ENCODE measurements at regions not wholly inside any gene's neighbourhood (a gene's known extent, or its start where the extent isn't known, plus 50 kb on each side); places are given as distances from the start of the nearest gene placed in this dataset.

DNA sequence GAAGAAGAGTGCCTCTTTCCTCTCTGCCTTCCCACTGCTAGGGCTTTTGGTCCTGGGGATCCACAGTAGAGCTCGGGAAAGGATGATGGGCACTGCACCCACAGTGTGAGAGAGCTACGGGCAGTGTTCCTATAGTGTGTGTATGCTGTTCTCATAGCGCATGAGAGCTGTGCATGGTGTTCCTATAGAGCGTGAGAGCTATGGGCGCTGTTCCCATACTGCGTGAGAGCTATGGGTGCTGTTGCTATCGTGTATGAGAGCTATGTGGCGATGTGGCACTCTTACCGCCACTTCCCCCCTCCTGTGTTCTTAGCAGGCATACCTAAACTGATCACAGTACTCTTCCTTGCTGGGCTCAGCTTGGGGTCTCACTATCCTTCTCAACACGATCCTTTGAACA is 213.5 kb downstream of the EDEM1 start:
- Histone ChIP-seq H3K36me3 (ENCODE audit: control insufficient read depth, insufficient read depth, low read length) (no peaks in the 10 kb centered on the region), H3K27me3 (ENCODE audit: control insufficient read depth, insufficient read depth, low read length) (no peaks in the 10 kb centered on the region), H3K4me3 (ENCODE audit: low read depth, low read length) (no peak overlapping the region)
- ChIA-PET CTCF (no interaction called here), POLR2A (no interaction called here)
- TF ChIP-seq, protein P1, sequence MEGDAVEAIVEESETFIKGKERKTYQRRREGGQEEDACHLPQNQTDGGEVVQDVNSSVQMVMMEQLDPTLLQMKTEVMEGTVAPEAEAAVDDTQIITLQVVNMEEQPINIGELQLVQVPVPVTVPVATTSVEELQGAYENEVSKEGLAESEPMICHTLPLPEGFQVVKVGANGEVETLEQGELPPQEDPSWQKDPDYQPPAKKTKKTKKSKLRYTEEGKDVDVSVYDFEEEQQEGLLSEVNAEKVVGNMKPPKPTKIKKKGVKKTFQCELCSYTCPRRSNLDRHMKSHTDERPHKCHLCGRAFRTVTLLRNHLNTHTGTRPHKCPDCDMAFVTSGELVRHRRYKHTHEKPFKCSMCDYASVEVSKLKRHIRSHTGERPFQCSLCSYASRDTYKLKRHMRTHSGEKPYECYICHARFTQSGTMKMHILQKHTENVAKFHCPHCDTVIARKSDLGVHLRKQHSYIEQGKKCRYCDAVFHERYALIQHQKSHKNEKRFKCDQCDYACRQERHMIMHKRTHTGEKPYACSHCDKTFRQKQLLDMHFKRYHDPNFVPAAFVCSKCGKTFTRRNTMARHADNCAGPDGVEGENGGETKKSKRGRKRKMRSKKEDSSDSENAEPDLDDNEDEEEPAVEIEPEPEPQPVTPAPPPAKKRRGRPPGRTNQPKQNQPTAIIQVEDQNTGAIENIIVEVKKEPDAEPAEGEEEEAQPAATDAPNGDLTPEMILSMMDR (IDR thresholded peaks at IDR 0.05; ENCODE audit: insufficient read depth, low read depth, low read length): no peak
- DNase-seq (ENCODE audit: low read depth): no peak

DNA sequence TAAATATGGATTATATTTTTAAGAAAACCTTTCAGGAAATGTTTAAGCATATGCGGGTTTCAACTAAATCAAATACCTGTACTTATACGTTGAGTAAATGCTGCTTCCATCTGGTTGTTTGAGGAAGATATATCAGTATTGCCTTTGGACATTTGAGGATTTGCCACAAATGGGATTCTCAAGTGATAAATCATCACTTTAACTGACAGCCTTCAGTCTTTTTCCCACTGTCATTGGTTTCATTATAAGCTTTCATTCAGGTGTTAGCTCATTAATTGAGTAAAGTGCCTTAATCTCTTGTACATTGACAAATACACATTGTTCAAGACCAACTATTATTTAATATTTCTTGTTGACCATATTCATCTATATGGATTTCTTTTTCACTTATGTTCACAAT is 217.2 kb downstream of the EDEM1 start:
- POLR2A ChIA-PET: no interaction called here
- Histone ChIP-seq H3K27me3 (ENCODE audit: control insufficient read depth, insufficient read depth, low read length) (no peaks in the 10 kb centered on the region), H3K36me3 (ENCODE audit: control insufficient read depth, insufficient read depth, low read length) (no peaks in the 10 kb centered on the region), H3K4me3 (ENCODE audit: low read depth, low read length) (no peak overlapping the region)
- no peak for DNase-seq (ENCODE audit: low read depth)
- TF ChIP-seq, protein P1 (IDR thresholded peaks at IDR 0.05; ENCODE audit: insufficient read depth, low read depth, low read length): no peak
- CTCF ChIA-PET: no interaction called here

DNA sequence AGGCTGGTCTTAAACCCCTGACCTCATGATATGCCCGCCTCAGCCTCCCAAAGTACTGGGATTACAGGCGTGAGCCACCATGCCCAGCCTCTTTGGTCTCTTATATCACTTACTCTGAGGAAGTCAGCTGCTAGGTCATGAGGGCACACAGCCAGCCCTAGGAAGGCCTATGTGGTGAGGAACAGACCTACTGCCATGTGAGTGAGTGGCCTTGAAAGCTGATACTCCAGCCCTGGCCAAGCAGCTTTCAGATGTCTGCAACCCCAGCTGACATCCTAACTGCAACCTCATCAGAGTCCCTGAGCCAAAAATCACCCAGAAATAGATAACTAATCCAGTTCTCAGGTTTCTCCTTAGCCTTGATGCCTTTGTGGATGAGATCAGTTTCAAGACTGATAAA is 224.3 kb downstream of the EDEM1 start:
- Histone ChIP-seq H3K36me3 (ENCODE audit: control insufficient read depth, insufficient read depth, low read length) (no peaks in the 10 kb centered on the region), H3K4me3 (ENCODE audit: low read depth, low read length) (no peak overlapping the region), H3K27me3 (ENCODE audit: control insufficient read depth, insufficient read depth, low read length) (no peaks in the 10 kb centered on the region)
- DNase-seq (ENCODE audit: low read depth): no peak
- ChIA-PET CTCF (no interaction called here), POLR2A (no interaction called here)
- TF ChIP-seq, protein P1 (IDR thresholded peaks at IDR 0.05; ENCODE audit: insufficient read depth, low read depth, low read length): no peak

DNA sequence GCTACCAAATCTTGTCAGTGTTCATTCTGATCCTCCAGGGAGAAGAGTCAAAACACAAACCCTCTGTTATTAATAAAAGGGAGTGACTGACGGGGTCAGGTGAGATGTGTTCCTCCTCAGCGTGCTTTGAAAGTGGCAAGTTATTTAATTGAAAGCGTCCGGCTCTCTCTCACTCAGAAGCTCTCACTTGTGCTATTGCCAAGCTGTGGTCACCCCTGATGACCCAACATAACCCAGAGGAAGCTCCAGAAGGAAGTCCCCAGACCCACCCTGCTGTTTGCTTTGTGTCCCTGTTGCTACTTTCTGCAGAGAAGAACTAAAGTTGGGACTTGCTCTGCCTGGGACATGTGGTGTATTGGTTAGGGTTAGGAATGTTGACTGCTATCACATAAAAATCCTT is 235.6 kb downstream of the EDEM1 start:
- no peaks in the 10 kb centered on the region for H3K36me3 ChIP-seq (ENCODE audit: control insufficient read depth, insufficient read depth, low read length)
- CTCF ChIA-PET: no interaction called here

DNA sequence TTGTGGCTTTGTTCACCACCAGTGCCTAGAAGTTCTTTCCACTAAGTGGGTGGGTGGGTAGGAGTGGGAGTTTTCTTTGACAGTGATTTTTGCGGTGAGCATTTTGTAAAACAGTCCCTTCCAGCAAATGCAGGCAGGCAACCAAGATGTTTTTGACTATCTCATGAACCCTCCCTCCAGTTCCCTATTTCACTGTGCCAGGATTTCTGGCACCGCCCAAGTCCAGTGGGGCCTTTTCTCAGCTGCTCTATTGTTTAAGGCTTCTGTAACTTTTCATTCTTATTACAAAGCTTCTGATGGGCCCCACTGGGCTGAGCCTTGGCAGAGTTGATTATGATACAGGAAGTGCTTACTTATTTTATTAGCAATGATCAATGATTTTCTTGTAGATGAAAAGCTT is 236.0 kb downstream of the EDEM1 start:
- CTCF ChIA-PET: no interaction called here
- POLR2A ChIA-PET: no interaction called here
- TF ChIP-seq, protein P1 (IDR thresholded peaks at IDR 0.05; ENCODE audit: insufficient read depth, low read depth, low read length): no peak
- Histone ChIP-seq H3K4me3 (ENCODE audit: low read depth, low read length) (no peak overlapping the region), H3K36me3 (ENCODE audit: control insufficient read depth, insufficient read depth, low read length) (no peaks in the 10 kb centered on the region), H3K27me3 (ENCODE audit: control insufficient read depth, insufficient read depth, low read length) (no peaks in the 10 kb centered on the region)
- no peak for DNase-seq (ENCODE audit: low read depth)

More for the DNA sequence above, 235.6 kb downstream of the EDEM1 start:
- TF ChIP-seq, protein P1 (IDR thresholded peaks at IDR 0.05; ENCODE audit: insufficient read depth, low read depth, low read length): no peak
- Histone ChIP-seq H3K27me3 (ENCODE audit: control insufficient read depth, insufficient read depth, low read length) (no peaks in the 10 kb centered on the region), H3K4me3 (ENCODE audit: low read depth, low read length) (no peak overlapping the region)
- DNase-seq (ENCODE audit: low read depth): no peak
- POLR2A ChIA-PET: no interaction called here

Measured in BJ (cell line).